Adrenal gland (tissue), 9 donors: ENCODE measurements at regions not wholly inside any gene's neighbourhood (a gene's known extent, or its start where the extent isn't known, plus 50 kb on each side); places are given as distances from the start of the nearest gene placed in this dataset.

ENCODE experiments used
- DNase-seq, 7 donors: peaks; one replicate each; pipeline ENCODE4 v3.0.0-alpha.2; 2019 to 2020
- H3K27ac ChIP-seq, 5 donors: fragments of 200-600 bp; sonication (generic) in 4 of 5; 1 replicate in 3 of 5; 2 replicates in 2 of 5; pipeline versions ENCODE4 v1.5.1 to v1.8.0; 2016 to 2020; ENCODE audit warnings: mild to moderate bottlenecking in 1 of 5
- H3K27me3 ChIP-seq: fragments of 200-600 bp; 2 replicates; pipeline ENCODE4 v1.8.0; 2021
- H3K36me3 ChIP-seq, 2 donors: fragments of 200-600 bp; replicated peaks in 1 of 2; 1 replicate in 1 of 2; 2 replicates in 1 of 2; pipeline versions ENCODE4 v1.5.1 to v1.8.0; 2018 to 2022
- H3K4me1 ChIP-seq, 2 donors: fragments of 200-600 bp; replicated peaks in 1 of 2; 1 replicate in 1 of 2; 2 replicates in 1 of 2; pipeline versions ENCODE4 v1.5.1 to v1.8.0; 2018 to 2021
- H3K4me3 ChIP-seq, 4 donors: fragments of 200-600 bp; sonication (generic) in 3 of 4; one replicate each; pipeline ENCODE4 v1.5.1; 2016 to 2018
- H3K9me3 ChIP-seq, 3 donors: fragments of 200-600 bp; sonication (generic) in 1 of 3; replicated peaks in 1 of 3; 1 replicate in 2 of 3; 2 replicates in 1 of 3; pipeline versions ENCODE4 v1.5.1 to v1.8.0; 2016 to 2021
- CTCF ChIP-seq, 6 experiments: fragments of 450-650 bp in 4 of 6; fragments of 200-600 bp in 2 of 6; sonication (generic) in 1 of 6; IDR thresholded peaks; 1 replicate in 5 of 6; 2 replicates in 1 of 6; pipeline versions ENCODE4 v1.5.1 to v1.8.0; 2016 to 2021; ENCODE audit warnings: antibody characterized with exemption in 6 of 6, mild to moderate bottlenecking in 2 of 6, moderate library complexity in 1 of 6
- POLR2A ChIP-seq, 2 donors: fragments of 450-650 bp; IDR thresholded peaks; one replicate each; pipeline ENCODE4 v1.6.1; 2017; ENCODE audit warnings: antibody characterized with exemption in 2 of 2, mild to moderate bottlenecking in 2 of 2, moderate library complexity in 1 of 2
- WGBS, 4 donors: extraction: QIAGEN DNeasy Blood & Tissue Kit in 2 of 4; methylation state at CpG; one replicate each; pipeline versions ENCODE4 v1.1.5 to v1.1.7; 2013 to 2017; 5-methylcytosine and 5-hydroxymethylcytosine counted together
- intact Hi-C, 2 donors: fragments of 100-400 bp; cut with DNase I; formaldehyde crosslinking; loops; one replicate each; pipeline versions ENCODE4 v1.14.1 to v1.15.0; 2022 to 2023
- donor health status: healthy with polysubstance abuse.
- donor health status: Bipolar disorder and iron deficiency.
- donor health status: DM: yes; HTN: yes; CAD: no.
- donor health status: DM: no; HTN: no; CAD: no.
- donor health status: DM: no; HTN: no; CAD: no.

GRCh38 chr2:215760557-215760956, 252.8 kb downstream of the MREG start:
- intact Hi-C loops: no loop called here
- DNase-seq: no peak

GRCh38 chr2:215760091-215760490, 253.3 kb downstream of the MREG start:
- WGBS, 4 donors: 70 to 87% (median 79%) methylated on average over 2 of the region's 2 CpGs
- TF ChIP-seq CTCF (IDR thresholded peaks at IDR 0.05): no peak
- TF ChIP-seq POLR2A (IDR thresholded peaks at IDR 0.05): no peak
- Histone ChIP-seq H3K27ac (no peak overlapping the region), H3K27me3 (no peaks in the 10 kb centered on the region), H3K4me1 (no peaks in the 10 kb centered on the region), H3K4me3 (no peak overlapping the region), H3K9me3 (no peaks in the 10 kb centered on the region), H3K36me3 (no peaks in the 10 kb centered on the region)
- intact Hi-C loops: no loop called here
- no peak for DNase-seq

More at GRCh38 chr2:215760557-215760956, 252.8 kb downstream of the MREG start:
- no peak overlapping the region for H3K4me3 ChIP-seq
- no peak for TF ChIP-seq CTCF (IDR thresholded peaks at IDR 0.05)
- no peak for TF ChIP-seq POLR2A (IDR thresholded peaks at IDR 0.05)
- H3K9me3 ChIP-seq: no peaks in the 10 kb centered on the region
- H3K27me3 ChIP-seq: no peaks in the 10 kb centered on the region
- H3K4me1 ChIP-seq: no peaks in the 10 kb centered on the region
- no peaks in the 10 kb centered on the region for H3K36me3 ChIP-seq
- no peak overlapping the region for H3K27ac ChIP-seq

- Histone ChIP-seq H3K27me3 (no peaks in the 10 kb centered on the region), H3K9me3 (no peaks in the 10 kb centered on the region), H3K36me3 (no peaks in the 10 kb centered on the region), H3K4me3 (no peak overlapping the region), H3K4me1 (no peaks in the 10 kb centered on the region), H3K27ac (no peak overlapping the region)
- TF ChIP-seq CTCF (IDR thresholded peaks at IDR 0.05) (no peak), POLR2A (IDR thresholded peaks at IDR 0.05) (no peak)
- no peak for DNase-seq
- intact Hi-C loops: no loop called here
- 80 to 92% (median 89%) methylated on average over 4 of the region's 4 CpGs for WGBS, 4 donors
These were observed 254.7 kb downstream of the MREG start for GRCh38 chr2:215758691-215759090.

GRCh38 chr2:215756346-215756730, 257.0 kb downstream of the MREG start:
- intact Hi-C loops: no loop called here
- Histone ChIP-seq H3K9me3 (no peaks in the 10 kb centered on the region), H3K27me3 (no peaks in the 10 kb centered on the region), H3K4me3 (no peak overlapping the region), H3K4me1 (no peaks in the 10 kb centered on the region), H3K27ac (no peak overlapping the region), H3K36me3 (no peaks in the 10 kb centered on the region)
- no peak for TF ChIP-seq POLR2A (IDR thresholded peaks at IDR 0.05)
- no peak for TF ChIP-seq CTCF (IDR thresholded peaks at IDR 0.05)
- DNase-seq: no peak
- WGBS, 4 donors: 83 to 88% (median 85%) methylated on average over 2 of the region's 2 CpGs
